Activated CD8-positive, alpha-beta T cell treated with anti-CD3 and anti-CD28 coated beads for 36 hours (primary cell): ENCODE measurements at regions not wholly inside any gene's neighbourhood (a gene's known extent, or its start where the extent isn't known, plus 50 kb on each side); places are given as distances from the start of the nearest gene placed in this dataset.

Source experiments
- ATAC-seq: fragments of 200-7000 bp; cut with Tn5 transposase; one replicate; pipeline ENCODE4 v1.10.0; 2021; ENCODE audit warnings: mild to moderate bottlenecking, moderate library complexity
- CTCF ChIA-PET: fragments of 350-600 bp; sonication (Branson Sonifier 250); formaldehyde crosslinking; loops from one replicate; lab custom pipeline; 2021; ENCODE audit warnings: antibody characterized with exemption; lab: Charles Lee
- POLR2A ChIA-PET: fragments of 350-600 bp; sonication (Branson Sonifier 250); formaldehyde crosslinking; loops from one replicate; lab custom pipeline; 2021; ENCODE audit warnings: antibody characterized with exemption; lab: Charles Lee
- DNase-seq: peaks from one replicate; pipeline ENCODE4 v3.0.0-alpha.2; 2020
- H3K27ac Mint-ChIP-seq: one replicate; pipeline ENCODE4 v1.8.0; 2021; ENCODE audit warnings: mild to moderate bottlenecking, mixed read lengths
- H3K27me3 Mint-ChIP-seq: one replicate; pipeline ENCODE4 v1.8.0; 2021; ENCODE audit warnings: mixed read lengths
- H3K36me3 Mint-ChIP-seq: one replicate; pipeline ENCODE4 v1.8.0; 2021; ENCODE audit warnings: low read depth, mixed read lengths
- H3K4me1 Mint-ChIP-seq: one replicate; pipeline ENCODE4 v1.8.0; 2021; ENCODE audit warnings: low read depth, mixed read lengths
- H3K4me3 Mint-ChIP-seq: one replicate; pipeline ENCODE4 v1.8.0; 2021; ENCODE audit warnings: mild to moderate bottlenecking, moderate library complexity, mixed read lengths
- H3K9me3 Mint-ChIP-seq: one replicate; pipeline ENCODE4 v1.8.0; 2021; ENCODE audit warnings: mixed read lengths
- intact Hi-C: fragments of 100-400 bp; cut with micrococcal nuclease; formaldehyde crosslinking; loops from one replicate; pipeline ENCODE4 v1.10.0; 2022
- TF ChIP-seq, protein P1 (sequence below): fragments of 200-600 bp; IDR thresholded peaks from one replicate; pipeline ENCODE4 v1.8.0; 2022; ENCODE audit warnings: antibody characterized with exemption, mild to moderate bottlenecking

DNA sequence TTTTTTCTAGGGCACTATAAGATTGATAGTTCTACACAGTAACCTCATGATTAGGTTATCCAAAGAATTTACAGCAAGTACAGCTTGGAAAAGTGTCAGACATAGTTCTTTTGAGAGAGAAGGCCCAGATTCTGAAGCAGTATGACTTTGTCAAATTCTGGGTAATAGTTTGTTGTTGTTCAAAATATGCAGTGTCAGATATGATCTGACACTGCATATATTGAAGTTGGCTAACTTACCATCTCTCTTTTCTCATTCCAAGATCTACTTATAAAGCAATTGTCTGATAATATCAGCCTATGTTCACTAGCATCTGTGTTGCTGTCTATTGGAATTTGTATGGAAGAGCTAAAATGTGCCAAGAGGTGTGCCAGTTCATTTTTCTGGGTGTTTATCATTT, 160.1 kb downstream of the CTH start:
- CTCF ChIA-PET: no interaction called here

DNA sequence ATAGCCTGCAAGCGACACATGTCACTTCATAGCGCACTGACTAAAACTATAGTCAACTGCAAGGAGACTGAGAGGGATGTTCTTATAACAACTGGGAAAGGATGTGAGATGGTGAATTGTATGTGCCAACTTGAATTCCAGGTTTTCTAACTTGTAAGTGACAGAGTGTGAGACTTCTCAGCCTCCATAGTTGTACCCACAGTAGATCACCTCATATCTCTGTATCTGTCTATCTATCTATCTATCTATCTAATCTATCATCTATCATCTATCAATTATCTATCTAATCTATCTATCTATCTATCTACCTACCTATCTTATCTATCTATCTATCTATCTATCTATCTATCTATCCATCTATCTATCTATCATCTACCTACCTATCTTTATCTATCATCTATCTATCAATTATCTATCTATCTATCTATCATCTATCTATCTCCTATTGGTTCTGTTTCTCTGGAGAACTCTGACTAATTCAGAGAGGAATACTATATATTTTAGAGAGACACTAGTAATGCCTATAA, 162.3 kb downstream of the CTH start:
- H3K4me1 Mint-ChIP-seq: no peaks in the 10 kb centered on the region
- ChIA-PET POLR2A (no interaction called here), CTCF (no interaction called here)
- TF ChIP-seq, protein P1, sequence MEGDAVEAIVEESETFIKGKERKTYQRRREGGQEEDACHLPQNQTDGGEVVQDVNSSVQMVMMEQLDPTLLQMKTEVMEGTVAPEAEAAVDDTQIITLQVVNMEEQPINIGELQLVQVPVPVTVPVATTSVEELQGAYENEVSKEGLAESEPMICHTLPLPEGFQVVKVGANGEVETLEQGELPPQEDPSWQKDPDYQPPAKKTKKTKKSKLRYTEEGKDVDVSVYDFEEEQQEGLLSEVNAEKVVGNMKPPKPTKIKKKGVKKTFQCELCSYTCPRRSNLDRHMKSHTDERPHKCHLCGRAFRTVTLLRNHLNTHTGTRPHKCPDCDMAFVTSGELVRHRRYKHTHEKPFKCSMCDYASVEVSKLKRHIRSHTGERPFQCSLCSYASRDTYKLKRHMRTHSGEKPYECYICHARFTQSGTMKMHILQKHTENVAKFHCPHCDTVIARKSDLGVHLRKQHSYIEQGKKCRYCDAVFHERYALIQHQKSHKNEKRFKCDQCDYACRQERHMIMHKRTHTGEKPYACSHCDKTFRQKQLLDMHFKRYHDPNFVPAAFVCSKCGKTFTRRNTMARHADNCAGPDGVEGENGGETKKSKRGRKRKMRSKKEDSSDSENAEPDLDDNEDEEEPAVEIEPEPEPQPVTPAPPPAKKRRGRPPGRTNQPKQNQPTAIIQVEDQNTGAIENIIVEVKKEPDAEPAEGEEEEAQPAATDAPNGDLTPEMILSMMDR: no peak
- no peak overlapping the region for H3K4me3 Mint-ChIP-seq
- peaks cover 7% of the 10 kb centered on the region for H3K27me3 Mint-ChIP-seq
- intact Hi-C loops: no loop called here
- H3K9me3 Mint-ChIP-seq: no peaks in the 10 kb centered on the region
- no peak for ATAC-seq
- no peaks in the 10 kb centered on the region for H3K36me3 Mint-ChIP-seq
- DNase-seq: no peak
- H3K27ac Mint-ChIP-seq: no peak overlapping the region

More for the DNA sequence above, 160.1 kb downstream of the CTH start:
- ATAC-seq (no peak), DNase-seq (no peak)
- Mint-ChIP-seq H3K36me3 (no peaks in the 10 kb centered on the region), H3K27me3 (peaks cover 8% of the 10 kb centered on the region), H3K9me3 (no peaks in the 10 kb centered on the region), H3K4me1 (no peaks in the 10 kb centered on the region), H3K27ac (no peak overlapping the region), H3K4me3 (no peak overlapping the region)
- POLR2A ChIA-PET: no interaction called here
- TF ChIP-seq, protein P1: no peak
- intact Hi-C loops: no loop called here

DNA sequence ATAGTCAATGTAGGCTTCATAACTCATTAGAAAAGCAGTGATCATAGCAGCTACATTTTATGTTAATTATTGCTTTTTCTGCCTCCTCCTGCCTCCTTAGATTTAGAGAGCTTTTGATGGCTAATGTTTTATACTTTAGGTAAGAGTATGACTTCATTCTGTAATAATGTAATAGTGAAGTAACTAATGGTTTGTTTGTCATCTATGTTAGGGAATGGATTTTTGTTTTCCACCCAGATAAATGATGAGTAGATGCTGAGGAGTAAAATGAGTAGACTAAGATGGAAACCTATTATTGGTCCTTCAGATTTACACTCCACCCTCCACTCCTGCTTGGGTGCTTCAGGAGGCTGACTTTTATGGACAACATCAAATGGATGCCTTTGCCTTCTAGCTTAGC, 170.6 kb downstream of the CTH start:
- Mint-ChIP-seq H3K4me3 (no peak overlapping the region), H3K36me3 (no peaks in the 10 kb centered on the region), H3K9me3 (no peaks in the 10 kb centered on the region), H3K27ac (no peak overlapping the region), H3K4me1 (no peaks in the 10 kb centered on the region), H3K27me3 (no peaks in the 10 kb centered on the region)
- TF ChIP-seq, protein P1: no peak
- ChIA-PET POLR2A (no interaction called here), CTCF (no interaction called here)
- intact Hi-C loops: no loop called here
- DNase-seq (no peak), ATAC-seq (no peak)

DNA sequence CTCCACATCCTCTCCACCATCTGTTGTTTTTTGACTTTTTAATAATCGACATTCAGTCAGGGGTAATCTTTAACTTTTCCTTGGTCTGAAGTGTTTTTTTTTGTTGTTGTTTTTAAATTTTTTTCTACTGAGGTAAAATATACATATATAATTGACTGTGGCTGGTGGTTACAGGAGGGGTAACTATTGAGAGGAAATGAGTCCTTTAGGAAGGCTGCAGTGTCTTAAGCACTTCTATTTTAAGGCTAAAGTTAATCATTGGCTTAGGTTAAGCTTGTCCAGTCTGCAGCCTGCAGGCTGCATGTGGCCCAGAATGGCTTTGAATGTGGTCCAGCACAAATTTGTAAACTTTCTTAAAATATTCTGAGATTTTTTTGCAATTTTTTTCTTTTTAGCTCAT, 172.5 kb downstream of the CTH start:
- TF ChIP-seq, protein P1: no peak
- H3K27ac Mint-ChIP-seq: no peak overlapping the region
- ATAC-seq: no peak
- H3K4me1 Mint-ChIP-seq: no peaks in the 10 kb centered on the region
- intact Hi-C loops: no loop called here
- ChIA-PET POLR2A (no interaction called here), CTCF (no interaction called here)
- H3K36me3 Mint-ChIP-seq: no peaks in the 10 kb centered on the region
- H3K4me3 Mint-ChIP-seq: no peak overlapping the region
- no peak for DNase-seq
- peaks cover 2% of the 10 kb centered on the region for H3K27me3 Mint-ChIP-seq
- no peaks in the 10 kb centered on the region for H3K9me3 Mint-ChIP-seq

DNA sequence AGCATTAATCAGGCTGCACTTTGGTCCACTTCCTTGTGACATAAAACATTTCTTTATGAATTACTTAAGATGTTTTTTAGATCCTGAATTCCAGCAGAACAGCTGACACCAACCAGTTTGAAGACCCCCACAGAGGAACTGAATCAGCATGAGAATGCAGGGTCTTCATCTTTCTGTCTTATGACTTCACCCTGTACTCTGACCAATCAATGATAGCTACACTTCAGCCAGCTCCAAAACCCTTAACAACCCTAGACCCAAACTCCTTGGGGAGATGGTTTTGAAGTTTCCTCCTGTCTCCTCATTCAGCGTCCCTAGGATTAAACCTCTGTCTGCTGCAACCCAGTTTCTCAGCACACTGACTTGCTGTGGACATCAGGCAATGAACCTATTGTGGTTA, 175.0 kb downstream of the CTH start:
- intact Hi-C loops: no loop called here
- Mint-ChIP-seq H3K36me3 (no peaks in the 10 kb centered on the region), H3K27me3 (peaks cover 2% of the 10 kb centered on the region), H3K27ac (no peak overlapping the region), H3K9me3 (no peaks in the 10 kb centered on the region), H3K4me1 (no peaks in the 10 kb centered on the region), H3K4me3 (no peak overlapping the region)
- DNase-seq: no peak
- POLR2A ChIA-PET: no interaction called here
- CTCF ChIA-PET: interaction anchor here (1.1 kb wide), 1 partner anchor 18 kb away, joined by 3 read pairs; no protein-coding TSS in a partner anchor
- no peak for ATAC-seq
- TF ChIP-seq, protein P1: no peak
